Astrocyte (in vitro differentiated cells and primary cell): ENCODE measurements at regions not wholly inside any gene's neighbourhood (a gene's known extent, or its start where the extent isn't known, plus 50 kb on each side); places are given as distances from the start of the nearest gene placed in this dataset.

Experiments used
- DNase-seq: peaks from one replicate; pipeline ENCODE4 v3.0.0-alpha.2; 2010; ENCODE audit warnings: low read depth
- FAIRE-seq: peaks from 2 replicates; lab custom pipeline; 2011; peaks lifted over from hg19 to GRCh38; lab: Jason Lieb, UNC
- H2AFZ ChIP-seq: 2 replicates; pipeline ENCODE4 v1.6.0; 2012; ENCODE audit warnings: low read depth, low read length, inconsistent platforms
- H3K27ac ChIP-seq: 2 replicates; pipeline ENCODE4 v1.5.1; 2011; ENCODE audit warnings: low read depth, low read length, inconsistent platforms
- H3K27me3 ChIP-seq: 2 replicates; pipeline ENCODE4 v1.6.0; 2011; ENCODE audit warnings: low read length, inconsistent platforms; ENCODE audit not compliant: insufficient read depth
- H3K36me3 ChIP-seq: 2 replicates; pipeline ENCODE4 v1.5.1; 2011; ENCODE audit warnings: low read length, inconsistent platforms; ENCODE audit not compliant: insufficient read depth
- H3K4me1 ChIP-seq: 2 replicates; pipeline ENCODE4 v1.5.1; 2011; ENCODE audit warnings: low read length, inconsistent platforms; ENCODE audit not compliant: insufficient read depth
- H3K4me2 ChIP-seq: 2 replicates; pipeline ENCODE4 v1.6.0; 2012; ENCODE audit warnings: low read length, inconsistent platforms
- H3K4me3 ChIP-seq: 2 replicates; pipeline ENCODE4 v1.5.1; 2011; ENCODE audit warnings: low read depth, mild to moderate bottlenecking, low read length, inconsistent platforms; ENCODE audit not compliant: insufficient read depth
- H3K79me2 ChIP-seq: 2 replicates; pipeline ENCODE4 v1.6.0; 2012; ENCODE audit warnings: mild to moderate bottlenecking, low read length, inconsistent platforms; ENCODE audit not compliant: insufficient read depth
- H3K9ac ChIP-seq: 2 replicates; pipeline ENCODE4 v1.6.0; 2012; ENCODE audit warnings: mild to moderate bottlenecking, low read length, inconsistent platforms
- H3K9me3 ChIP-seq: 2 replicates; pipeline ENCODE4 v1.5.1; 2012; ENCODE audit warnings: low read depth, mild to moderate bottlenecking, low read length, inconsistent platforms; ENCODE audit not compliant: insufficient read depth
- H4K20me1 ChIP-seq: 2 replicates; pipeline ENCODE4 v1.6.0; 2012; ENCODE audit warnings: low read length, inconsistent platforms; ENCODE audit not compliant: insufficient read depth
- H3K27ac Mint-ChIP-seq: one replicate; pipeline ENCODE4 v1.8.0; 2021; ENCODE audit warnings: mild to moderate bottlenecking, mixed read lengths; ENCODE audit not compliant: unreplicated experiment
- H3K27me3 Mint-ChIP-seq: one replicate; pipeline ENCODE4 v1.8.0; 2021; ENCODE audit warnings: low read depth, mixed read lengths; ENCODE audit not compliant: unreplicated experiment
- H3K36me3 Mint-ChIP-seq: one replicate; pipeline ENCODE4 v1.8.0; 2021; ENCODE audit warnings: low read depth, mixed read lengths; ENCODE audit not compliant: unreplicated experiment
- H3K4me1 Mint-ChIP-seq: one replicate; pipeline ENCODE4 v1.8.0; 2021; ENCODE audit warnings: low read depth, mixed read lengths; ENCODE audit not compliant: unreplicated experiment
- H3K4me3 Mint-ChIP-seq: one replicate; pipeline ENCODE4 v1.8.0; 2021; ENCODE audit warnings: mild to moderate bottlenecking, moderate library complexity, mixed read lengths; ENCODE audit not compliant: unreplicated experiment
- H3K9me3 Mint-ChIP-seq: one replicate; pipeline ENCODE4 v1.8.0; 2021; ENCODE audit warnings: mild to moderate bottlenecking, mixed read lengths; ENCODE audit not compliant: unreplicated experiment
- EZH2 ChIP-seq: IDR thresholded peaks from 2 replicates; pipeline ENCODE4 v1.6.1; 2012; ENCODE audit warnings: mild to moderate bottlenecking, low read length, inconsistent platforms; ENCODE audit not compliant: insufficient read depth
- TF ChIP-seq, protein P1 (sequence below): IDR thresholded peaks from 2 replicates; pipeline ENCODE4 v1.5.1; 2011; ENCODE audit warnings: low read depth, mild to moderate bottlenecking, inconsistent platforms, low read length, moderate library complexity; ENCODE audit not compliant: insufficient read depth

DNA sequence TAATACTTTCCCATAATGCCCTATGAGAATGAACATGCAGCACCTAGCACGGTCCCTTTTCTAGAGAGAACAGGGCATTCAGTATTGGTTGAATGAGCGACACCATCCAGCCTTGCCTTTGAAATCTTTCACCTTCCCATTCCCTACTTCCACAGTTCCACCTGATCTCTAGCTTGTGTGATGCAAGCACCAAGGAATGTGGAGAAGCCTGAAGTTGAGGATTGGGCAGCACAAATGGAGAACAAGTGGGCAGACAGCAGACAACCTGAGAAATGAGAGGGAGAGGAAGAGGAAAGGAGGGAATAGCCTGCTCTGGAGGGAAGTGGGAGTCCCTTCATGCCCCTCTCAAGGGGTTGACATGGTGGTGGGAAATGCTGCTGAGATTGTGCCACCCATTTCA, 365.1 kb upstream of the CXorf51A start:
- Histone ChIP-seq H3K4me3 (no peak overlapping the region), H3K4me1 (no peaks in the 10 kb centered on the region), H3K27ac (no peak overlapping the region), H3K9ac (no peak overlapping the region), H3K27me3 (no peaks in the 10 kb centered on the region), H4K20me1 (no peaks in the 10 kb centered on the region), H3K36me3 (no peaks in the 10 kb centered on the region), H3K4me2 (no peak overlapping the region), H2AFZ (no peak overlapping the region), H3K79me2 (no peaks in the 10 kb centered on the region), H3K9me3 (no peaks in the 10 kb centered on the region)
- no peaks in the 10 kb centered on the region for H3K4me1 Mint-ChIP-seq
- no peak for TF ChIP-seq EZH2
- H3K27me3 Mint-ChIP-seq = peaks cover 2% of the 10 kb centered on the region
- DNase-seq (no peak), FAIRE-seq (no peak)
- no peaks in the 10 kb centered on the region for H3K9me3 Mint-ChIP-seq
- H3K27ac Mint-ChIP-seq = no peak overlapping the region
- H3K4me3 Mint-ChIP-seq = no peak overlapping the region
- H3K36me3 Mint-ChIP-seq = no peaks in the 10 kb centered on the region

DNA sequence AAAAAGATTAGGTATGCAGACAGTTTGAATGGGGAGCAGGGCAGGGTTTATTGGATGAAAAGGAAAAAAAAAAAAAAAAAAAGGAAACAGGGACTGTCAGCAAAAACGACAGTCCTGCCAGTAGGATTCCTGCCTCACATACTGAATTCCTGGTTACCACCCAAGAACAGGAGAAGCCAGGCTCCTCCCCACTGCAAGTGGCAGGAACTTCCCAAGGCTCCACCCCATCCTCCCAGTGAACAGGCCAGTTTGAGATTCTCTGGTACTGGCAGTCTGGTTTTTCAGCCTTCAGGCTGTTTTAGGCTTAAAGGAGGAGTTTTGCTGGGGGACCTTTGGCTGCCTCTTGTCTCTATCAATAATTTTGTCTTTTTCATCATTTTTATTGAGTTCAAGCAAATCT, 360.0 kb upstream of the CXorf51A start:
- no peaks in the 10 kb centered on the region for H3K4me1 Mint-ChIP-seq
- no peak overlapping the region for H2AFZ ChIP-seq
- no peaks in the 10 kb centered on the region for H3K36me3 ChIP-seq
- H3K79me2 ChIP-seq = no peaks in the 10 kb centered on the region
- H3K9me3 Mint-ChIP-seq = no peaks in the 10 kb centered on the region
- no peak overlapping the region for H3K27ac ChIP-seq
- no peak overlapping the region for H3K4me3 Mint-ChIP-seq
- H3K27ac Mint-ChIP-seq = no peak overlapping the region
- no peak for TF ChIP-seq EZH2
- TF ChIP-seq, protein P1, sequence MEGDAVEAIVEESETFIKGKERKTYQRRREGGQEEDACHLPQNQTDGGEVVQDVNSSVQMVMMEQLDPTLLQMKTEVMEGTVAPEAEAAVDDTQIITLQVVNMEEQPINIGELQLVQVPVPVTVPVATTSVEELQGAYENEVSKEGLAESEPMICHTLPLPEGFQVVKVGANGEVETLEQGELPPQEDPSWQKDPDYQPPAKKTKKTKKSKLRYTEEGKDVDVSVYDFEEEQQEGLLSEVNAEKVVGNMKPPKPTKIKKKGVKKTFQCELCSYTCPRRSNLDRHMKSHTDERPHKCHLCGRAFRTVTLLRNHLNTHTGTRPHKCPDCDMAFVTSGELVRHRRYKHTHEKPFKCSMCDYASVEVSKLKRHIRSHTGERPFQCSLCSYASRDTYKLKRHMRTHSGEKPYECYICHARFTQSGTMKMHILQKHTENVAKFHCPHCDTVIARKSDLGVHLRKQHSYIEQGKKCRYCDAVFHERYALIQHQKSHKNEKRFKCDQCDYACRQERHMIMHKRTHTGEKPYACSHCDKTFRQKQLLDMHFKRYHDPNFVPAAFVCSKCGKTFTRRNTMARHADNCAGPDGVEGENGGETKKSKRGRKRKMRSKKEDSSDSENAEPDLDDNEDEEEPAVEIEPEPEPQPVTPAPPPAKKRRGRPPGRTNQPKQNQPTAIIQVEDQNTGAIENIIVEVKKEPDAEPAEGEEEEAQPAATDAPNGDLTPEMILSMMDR = no peak
- no peaks in the 10 kb centered on the region for H3K4me1 ChIP-seq
- H4K20me1 ChIP-seq = no peaks in the 10 kb centered on the region
- FAIRE-seq = no peak
- H3K4me2 ChIP-seq = no peak overlapping the region
- no peaks in the 10 kb centered on the region for H3K27me3 ChIP-seq
- no peak overlapping the region for H3K4me3 ChIP-seq
- DNase-seq = no peak
- H3K27me3 Mint-ChIP-seq = no peaks in the 10 kb centered on the region
- H3K36me3 Mint-ChIP-seq = no peaks in the 10 kb centered on the region
- no peaks in the 10 kb centered on the region for H3K9me3 ChIP-seq
- no peak overlapping the region for H3K9ac ChIP-seq

- no peaks in the 10 kb centered on the region for H3K4me1 Mint-ChIP-seq
Observed at GRCh38 chrX:147173594-147173993, 359.1 kb upstream of the CXorf51A start.

More at GRCh38 chrX:147173594-147173993, 359.1 kb upstream of the CXorf51A start:
- Histone ChIP-seq H3K36me3 (no peaks in the 10 kb centered on the region), H3K4me3 (no peak overlapping the region), H3K27ac (no peak overlapping the region), H3K9me3 (no peaks in the 10 kb centered on the region), H2AFZ (no peak overlapping the region), H3K9ac (no peak overlapping the region), H3K4me1 (no peaks in the 10 kb centered on the region), H3K4me2 (no peak overlapping the region), H3K79me2 (no peaks in the 10 kb centered on the region), H3K27me3 (no peaks in the 10 kb centered on the region), H4K20me1 (no peaks in the 10 kb centered on the region)
- H3K4me3 Mint-ChIP-seq = no peak overlapping the region
- no peaks in the 10 kb centered on the region for H3K36me3 Mint-ChIP-seq
- no peaks in the 10 kb centered on the region for H3K9me3 Mint-ChIP-seq
- no peaks in the 10 kb centered on the region for H3K27me3 Mint-ChIP-seq
- no peak for FAIRE-seq
- TF ChIP-seq, protein P1 = no peak
- no peak for TF ChIP-seq EZH2
- H3K27ac Mint-ChIP-seq = no peak overlapping the region
- DNase-seq = no peak
